ENCODE measurements at regions not wholly inside any gene's neighbourhood (a gene's known extent, or its start where the extent isn't known, plus 50 kb on each side); places are given as distances from the start of the nearest gene placed in this dataset.

GRCh38 chr3:72698154-72698917 is 149.9 kb downstream of the SHQ1 start:
- WGBS = 58% methylated on average over 3 of the region's 3 CpGs
- Histone ChIP-seq H3K36me3 (ENCODE audit: control insufficient read depth in 2 of 2, insufficient read depth in 2 of 2, low read length in 1 of 2) (no peaks in the 10 kb centered on the region), H3K27ac (ENCODE audit: low read depth in 1 of 2, low read length in 1 of 2) (no peak overlapping the region), H3K27me3 (ENCODE audit: control insufficient read depth in 2 of 2, insufficient read depth in 1 of 2, low read length in 1 of 2) (no peaks in the 10 kb centered on the region), H3K4me1 (ENCODE audit: control insufficient read depth in 2 of 2, insufficient read depth in 2 of 2, low read length in 2 of 2) (no peaks in the 10 kb centered on the region), H3K4me3 (ENCODE audit: low read length in 2 of 2) (no peak overlapping the region), H3K9me3 (ENCODE audit: control insufficient read depth in 2 of 2, insufficient read depth in 1 of 2, low read length in 1 of 2) (no peaks in the 10 kb centered on the region)
- no peak for DNase-seq (ENCODE audit: low read depth in 6 of 9, low spot score in 9 of 9)

- H3K27ac ChIP-seq (ENCODE audit: low read depth in 1 of 2, low read length in 1 of 2) = no peak overlapping the region
- no peak overlapping the region for H3K4me3 ChIP-seq (ENCODE audit: low read length in 2 of 2)
- H3K36me3 ChIP-seq (ENCODE audit: control insufficient read depth in 2 of 2, insufficient read depth in 2 of 2, low read length in 1 of 2) = no peaks in the 10 kb centered on the region
- no peaks in the 10 kb centered on the region for H3K27me3 ChIP-seq (ENCODE audit: control insufficient read depth in 2 of 2, insufficient read depth in 1 of 2, low read length in 1 of 2)
- over 99% methylated on average over 2 of the region's 2 CpGs for WGBS
- H3K9me3 ChIP-seq (ENCODE audit: control insufficient read depth in 2 of 2, insufficient read depth in 1 of 2, low read length in 1 of 2) = no peaks in the 10 kb centered on the region
- no peak for DNase-seq (ENCODE audit: low read depth in 6 of 9, low spot score in 9 of 9)
- no peaks in the 10 kb centered on the region for H3K4me1 ChIP-seq (ENCODE audit: control insufficient read depth in 2 of 2, insufficient read depth in 2 of 2, low read length in 2 of 2)
Observed at GRCh38 chr3:72697717-72698116, 150.5 kb downstream of the SHQ1 start.

- Histone ChIP-seq H3K9me3 (ENCODE audit: control insufficient read depth in 2 of 2, insufficient read depth in 1 of 2, low read length in 1 of 2) (no peaks in the 10 kb centered on the region), H3K4me3 (ENCODE audit: low read length in 2 of 2) (no peak overlapping the region), H3K4me1 (ENCODE audit: control insufficient read depth in 2 of 2, insufficient read depth in 2 of 2, low read length in 2 of 2) (no peaks in the 10 kb centered on the region), H3K27ac (ENCODE audit: low read depth in 1 of 2, low read length in 1 of 2) (no peak overlapping the region), H3K36me3 (ENCODE audit: control insufficient read depth in 2 of 2, insufficient read depth in 2 of 2, low read length in 1 of 2) (no peaks in the 10 kb centered on the region), H3K27me3 (ENCODE audit: control insufficient read depth in 2 of 2, insufficient read depth in 1 of 2, low read length in 1 of 2) (no peaks in the 10 kb centered on the region)
- no peak for DNase-seq (ENCODE audit: low read depth in 6 of 9, low spot score in 9 of 9)
- 98% methylated on average over 5 of the region's 5 CpGs for WGBS
Observed at GRCh38 chr3:72696815-72697214, 151.4 kb downstream of the SHQ1 start.

GRCh38 chr3:72694398-72694797 is 153.8 kb downstream of the SHQ1 start:
- Histone ChIP-seq H3K4me1 (ENCODE audit: control insufficient read depth in 2 of 2, insufficient read depth in 2 of 2, low read length in 2 of 2) (no peaks in the 10 kb centered on the region), H3K27ac (ENCODE audit: low read depth in 1 of 2, low read length in 1 of 2) (no peak overlapping the region), H3K9me3 (ENCODE audit: control insufficient read depth in 2 of 2, insufficient read depth in 1 of 2, low read length in 1 of 2) (no peaks in the 10 kb centered on the region), H3K4me3 (ENCODE audit: low read length in 2 of 2) (no peak overlapping the region), H3K27me3 (ENCODE audit: control insufficient read depth in 2 of 2, insufficient read depth in 1 of 2, low read length in 1 of 2) (no peaks in the 10 kb centered on the region), H3K36me3 (ENCODE audit: control insufficient read depth in 2 of 2, insufficient read depth in 2 of 2, low read length in 1 of 2) (no peaks in the 10 kb centered on the region)
- 85% methylated on average over 6 of the region's 6 CpGs for WGBS
- DNase-seq (ENCODE audit: low read depth in 6 of 9, low spot score in 9 of 9) = no peak

- Histone ChIP-seq H3K9me3 (ENCODE audit: control insufficient read depth in 2 of 2, insufficient read depth in 1 of 2, low read length in 1 of 2) (no peaks in the 10 kb centered on the region), H3K27ac (ENCODE audit: low read depth in 1 of 2, low read length in 1 of 2) (no peak overlapping the region), H3K36me3 (ENCODE audit: control insufficient read depth in 2 of 2, insufficient read depth in 2 of 2, low read length in 1 of 2) (no peaks in the 10 kb centered on the region), H3K4me3 (ENCODE audit: low read length in 2 of 2) (no peak overlapping the region), H3K4me1 (ENCODE audit: control insufficient read depth in 2 of 2, insufficient read depth in 2 of 2, low read length in 2 of 2) (no peaks in the 10 kb centered on the region), H3K27me3 (ENCODE audit: control insufficient read depth in 2 of 2, insufficient read depth in 1 of 2, low read length in 1 of 2) (no peaks in the 10 kb centered on the region)
- no peak for DNase-seq (ENCODE audit: low read depth in 6 of 9, low spot score in 9 of 9)
- 98% methylated on average over 9 of the region's 9 CpGs for WGBS
Observed at GRCh38 chr3:72692990-72693389, 155.3 kb downstream of the SHQ1 start.

- H3K4me3 ChIP-seq (ENCODE audit: low read length in 2 of 2) = no peak overlapping the region
- H3K9me3 ChIP-seq (ENCODE audit: control insufficient read depth in 2 of 2, insufficient read depth in 1 of 2, low read length in 1 of 2) = no peaks in the 10 kb centered on the region
- WGBS = 94% methylated on average over 5 of the region's 5 CpGs
- no peaks in the 10 kb centered on the region for H3K27me3 ChIP-seq (ENCODE audit: control insufficient read depth in 2 of 2, insufficient read depth in 1 of 2, low read length in 1 of 2)
- H3K4me1 ChIP-seq (ENCODE audit: control insufficient read depth in 2 of 2, insufficient read depth in 2 of 2, low read length in 2 of 2) = no peaks in the 10 kb centered on the region
- no peak overlapping the region for H3K27ac ChIP-seq (ENCODE audit: low read depth in 1 of 2, low read length in 1 of 2)
- DNase-seq (ENCODE audit: low read depth in 6 of 9, low spot score in 9 of 9) = peak in 1 of 9 donors; percentile 3
- no peaks in the 10 kb centered on the region for H3K36me3 ChIP-seq (ENCODE audit: control insufficient read depth in 2 of 2, insufficient read depth in 2 of 2, low read length in 1 of 2)
Observed at GRCh38 chr3:72690629-72691028, 157.6 kb downstream of the SHQ1 start.

GRCh38 chr3:72682936-72683452 is 165.3 kb downstream of the SHQ1 start:
- WGBS = 64% methylated on average over 2 of the region's 2 CpGs
- Histone ChIP-seq H3K4me3 (ENCODE audit: low read length in 2 of 2) (no peak overlapping the region), H3K36me3 (ENCODE audit: control insufficient read depth in 2 of 2, insufficient read depth in 2 of 2, low read length in 1 of 2) (no peaks in the 10 kb centered on the region), H3K27ac (ENCODE audit: low read depth in 1 of 2, low read length in 1 of 2) (no peak overlapping the region), H3K4me1 (ENCODE audit: control insufficient read depth in 2 of 2, insufficient read depth in 2 of 2, low read length in 2 of 2) (no peaks in the 10 kb centered on the region), H3K9me3 (ENCODE audit: control insufficient read depth in 2 of 2, insufficient read depth in 1 of 2, low read length in 1 of 2) (no peaks in the 10 kb centered on the region), H3K27me3 (ENCODE audit: control insufficient read depth in 2 of 2, insufficient read depth in 1 of 2, low read length in 1 of 2) (no peaks in the 10 kb centered on the region)
- peak in 1 of 9 donors; percentile 4 for DNase-seq (ENCODE audit: low read depth in 6 of 9, low spot score in 9 of 9)

GRCh38 chr3:72681598-72681997 is 166.6 kb downstream of the SHQ1 start:
- H3K27me3 ChIP-seq (ENCODE audit: control insufficient read depth in 2 of 2, insufficient read depth in 1 of 2, low read length in 1 of 2) = no peaks in the 10 kb centered on the region
- 93% methylated on average over 6 of the region's 6 CpGs for WGBS
- no peaks in the 10 kb centered on the region for H3K36me3 ChIP-seq (ENCODE audit: control insufficient read depth in 2 of 2, insufficient read depth in 2 of 2, low read length in 1 of 2)
- no peak overlapping the region for H3K27ac ChIP-seq (ENCODE audit: low read depth in 1 of 2, low read length in 1 of 2)
- H3K9me3 ChIP-seq (ENCODE audit: control insufficient read depth in 2 of 2, insufficient read depth in 1 of 2, low read length in 1 of 2) = no peaks in the 10 kb centered on the region
- no peak for DNase-seq (ENCODE audit: low read depth in 6 of 9, low spot score in 9 of 9)
- H3K4me3 ChIP-seq (ENCODE audit: low read length in 2 of 2) = no peak overlapping the region
- no peaks in the 10 kb centered on the region for H3K4me1 ChIP-seq (ENCODE audit: control insufficient read depth in 2 of 2, insufficient read depth in 2 of 2, low read length in 2 of 2)

GRCh38 chr3:72680766-72681165 is 167.5 kb downstream of the SHQ1 start:
- Histone ChIP-seq H3K9me3 (ENCODE audit: control insufficient read depth in 2 of 2, insufficient read depth in 1 of 2, low read length in 1 of 2) (no peaks in the 10 kb centered on the region), H3K27me3 (ENCODE audit: control insufficient read depth in 2 of 2, insufficient read depth in 1 of 2, low read length in 1 of 2) (no peaks in the 10 kb centered on the region), H3K4me1 (ENCODE audit: control insufficient read depth in 2 of 2, insufficient read depth in 2 of 2, low read length in 2 of 2) (no peaks in the 10 kb centered on the region), H3K27ac (ENCODE audit: low read depth in 1 of 2, low read length in 1 of 2) (no peak overlapping the region), H3K36me3 (ENCODE audit: control insufficient read depth in 2 of 2, insufficient read depth in 2 of 2, low read length in 1 of 2) (no peaks in the 10 kb centered on the region), H3K4me3 (ENCODE audit: low read length in 2 of 2) (no peak overlapping the region)
- DNase-seq (ENCODE audit: low read depth in 6 of 9, low spot score in 9 of 9) = no peak
- WGBS = 96% methylated on average over 4 of the region's 4 CpGs

All from thymus (tissue), 11 donors.